IMR-90 (cell line): ENCODE measurements at regions not wholly inside any gene's neighbourhood (a gene's known extent, or its start where the extent isn't known, plus 50 kb on each side); places are given as distances from the start of the nearest gene placed in this dataset.

ENCODE experiments used
- FOS ChIP-seq: fragments of 150-350 bp; IDR thresholded peaks from 2 replicates; pipeline ENCODE4 v1.6.1; 2016; ENCODE audit warnings: low read depth, low read length
- MAZ ChIP-seq: IDR thresholded peaks from 2 replicates; pipeline ENCODE4 v1.6.1; 2012; ENCODE audit warnings: low read depth, mild to moderate bottlenecking, low read length, improper control_type of control experiment, moderate library complexity, borderline replicate concordance
- MXI1 ChIP-seq: IDR thresholded peaks from 2 replicates; pipeline ENCODE4 v1.6.1; 2012; ENCODE audit warnings: low read depth, mild to moderate bottlenecking, low read length, moderate library complexity, borderline replicate concordance
- POLR2A ChIP-seq: IDR thresholded peaks from 2 replicates; pipeline ENCODE4 v1.6.1; 2012; ENCODE audit warnings: mild to moderate bottlenecking, low read depth, low read length
- RAD21 ChIP-seq: IDR thresholded peaks from 2 replicates; pipeline ENCODE4 v1.6.1; 2012; ENCODE audit warnings: low read length, improper control_type of control experiment
- SMC3 ChIP-seq: fragments of 150-350 bp; IDR thresholded peaks from 2 replicates; pipeline ENCODE4 v1.6.1; 2016; ENCODE audit warnings: low read depth, mild to moderate bottlenecking, antibody characterized with exemption, low read length, moderate library complexity
- TF ChIP-seq, protein P1 (sequence below): conservative IDR thresholded peaks from 2 replicates; pipeline ENCODE4 v1.5.1; 2012; ENCODE audit warnings: mild to moderate bottlenecking, low read depth, low read length, improper control_type of control experiment

- TF ChIP-seq, protein P1, sequence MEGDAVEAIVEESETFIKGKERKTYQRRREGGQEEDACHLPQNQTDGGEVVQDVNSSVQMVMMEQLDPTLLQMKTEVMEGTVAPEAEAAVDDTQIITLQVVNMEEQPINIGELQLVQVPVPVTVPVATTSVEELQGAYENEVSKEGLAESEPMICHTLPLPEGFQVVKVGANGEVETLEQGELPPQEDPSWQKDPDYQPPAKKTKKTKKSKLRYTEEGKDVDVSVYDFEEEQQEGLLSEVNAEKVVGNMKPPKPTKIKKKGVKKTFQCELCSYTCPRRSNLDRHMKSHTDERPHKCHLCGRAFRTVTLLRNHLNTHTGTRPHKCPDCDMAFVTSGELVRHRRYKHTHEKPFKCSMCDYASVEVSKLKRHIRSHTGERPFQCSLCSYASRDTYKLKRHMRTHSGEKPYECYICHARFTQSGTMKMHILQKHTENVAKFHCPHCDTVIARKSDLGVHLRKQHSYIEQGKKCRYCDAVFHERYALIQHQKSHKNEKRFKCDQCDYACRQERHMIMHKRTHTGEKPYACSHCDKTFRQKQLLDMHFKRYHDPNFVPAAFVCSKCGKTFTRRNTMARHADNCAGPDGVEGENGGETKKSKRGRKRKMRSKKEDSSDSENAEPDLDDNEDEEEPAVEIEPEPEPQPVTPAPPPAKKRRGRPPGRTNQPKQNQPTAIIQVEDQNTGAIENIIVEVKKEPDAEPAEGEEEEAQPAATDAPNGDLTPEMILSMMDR, result no peak
- TF ChIP-seq SMC3, result no peak
- no peak for TF ChIP-seq POLR2A
- no peak for TF ChIP-seq RAD21
- no peak for TF ChIP-seq MAZ
- TF ChIP-seq FOS, result no peak
- TF ChIP-seq MXI1, result no peak
These were observed 52.7 kb downstream of the TET3 start for GRCh38 chr2:74037379-74037860.
